Astrocyte (in vitro differentiated cells and primary cell): ENCODE measurements at regions not wholly inside any gene's neighbourhood (a gene's known extent, or its start where the extent isn't known, plus 50 kb on each side); places are given as distances from the start of the nearest gene placed in this dataset.

Experiments used
- DNase-seq: peaks from one replicate; pipeline ENCODE4 v3.0.0-alpha.2; 2010; ENCODE audit warnings: low read depth
- FAIRE-seq: peaks from 2 replicates; lab custom pipeline; 2011; peaks lifted over from hg19 to GRCh38; lab: Jason Lieb, UNC
- H2AFZ ChIP-seq: 2 replicates; pipeline ENCODE4 v1.6.0; 2012; ENCODE audit warnings: low read depth, low read length, inconsistent platforms
- H3K27ac ChIP-seq: 2 replicates; pipeline ENCODE4 v1.5.1; 2011; ENCODE audit warnings: low read depth, low read length, inconsistent platforms
- H3K27me3 ChIP-seq: 2 replicates; pipeline ENCODE4 v1.6.0; 2011; ENCODE audit warnings: low read length, inconsistent platforms; ENCODE audit not compliant: insufficient read depth
- H3K36me3 ChIP-seq: 2 replicates; pipeline ENCODE4 v1.5.1; 2011; ENCODE audit warnings: low read length, inconsistent platforms; ENCODE audit not compliant: insufficient read depth
- H3K4me1 ChIP-seq: 2 replicates; pipeline ENCODE4 v1.5.1; 2011; ENCODE audit warnings: low read length, inconsistent platforms; ENCODE audit not compliant: insufficient read depth
- H3K4me2 ChIP-seq: 2 replicates; pipeline ENCODE4 v1.6.0; 2012; ENCODE audit warnings: low read length, inconsistent platforms
- H3K4me3 ChIP-seq: 2 replicates; pipeline ENCODE4 v1.5.1; 2011; ENCODE audit warnings: low read depth, mild to moderate bottlenecking, low read length, inconsistent platforms; ENCODE audit not compliant: insufficient read depth
- H3K79me2 ChIP-seq: 2 replicates; pipeline ENCODE4 v1.6.0; 2012; ENCODE audit warnings: mild to moderate bottlenecking, low read length, inconsistent platforms; ENCODE audit not compliant: insufficient read depth
- H3K9ac ChIP-seq: 2 replicates; pipeline ENCODE4 v1.6.0; 2012; ENCODE audit warnings: mild to moderate bottlenecking, low read length, inconsistent platforms
- H3K9me3 ChIP-seq: 2 replicates; pipeline ENCODE4 v1.5.1; 2012; ENCODE audit warnings: low read depth, mild to moderate bottlenecking, low read length, inconsistent platforms; ENCODE audit not compliant: insufficient read depth
- H4K20me1 ChIP-seq: 2 replicates; pipeline ENCODE4 v1.6.0; 2012; ENCODE audit warnings: low read length, inconsistent platforms; ENCODE audit not compliant: insufficient read depth
- H3K27ac Mint-ChIP-seq: one replicate; pipeline ENCODE4 v1.8.0; 2021; ENCODE audit warnings: mild to moderate bottlenecking, mixed read lengths; ENCODE audit not compliant: unreplicated experiment
- H3K27me3 Mint-ChIP-seq: one replicate; pipeline ENCODE4 v1.8.0; 2021; ENCODE audit warnings: low read depth, mixed read lengths; ENCODE audit not compliant: unreplicated experiment
- H3K36me3 Mint-ChIP-seq: one replicate; pipeline ENCODE4 v1.8.0; 2021; ENCODE audit warnings: low read depth, mixed read lengths; ENCODE audit not compliant: unreplicated experiment
- H3K4me1 Mint-ChIP-seq: one replicate; pipeline ENCODE4 v1.8.0; 2021; ENCODE audit warnings: low read depth, mixed read lengths; ENCODE audit not compliant: unreplicated experiment
- H3K4me3 Mint-ChIP-seq: one replicate; pipeline ENCODE4 v1.8.0; 2021; ENCODE audit warnings: mild to moderate bottlenecking, moderate library complexity, mixed read lengths; ENCODE audit not compliant: unreplicated experiment
- H3K9me3 Mint-ChIP-seq: one replicate; pipeline ENCODE4 v1.8.0; 2021; ENCODE audit warnings: mild to moderate bottlenecking, mixed read lengths; ENCODE audit not compliant: unreplicated experiment
- EZH2 ChIP-seq: IDR thresholded peaks from 2 replicates; pipeline ENCODE4 v1.6.1; 2012; ENCODE audit warnings: mild to moderate bottlenecking, low read length, inconsistent platforms; ENCODE audit not compliant: insufficient read depth
- TF ChIP-seq, protein P1 (sequence below): IDR thresholded peaks from 2 replicates; pipeline ENCODE4 v1.5.1; 2011; ENCODE audit warnings: low read depth, mild to moderate bottlenecking, inconsistent platforms, low read length, moderate library complexity; ENCODE audit not compliant: insufficient read depth

DNA sequence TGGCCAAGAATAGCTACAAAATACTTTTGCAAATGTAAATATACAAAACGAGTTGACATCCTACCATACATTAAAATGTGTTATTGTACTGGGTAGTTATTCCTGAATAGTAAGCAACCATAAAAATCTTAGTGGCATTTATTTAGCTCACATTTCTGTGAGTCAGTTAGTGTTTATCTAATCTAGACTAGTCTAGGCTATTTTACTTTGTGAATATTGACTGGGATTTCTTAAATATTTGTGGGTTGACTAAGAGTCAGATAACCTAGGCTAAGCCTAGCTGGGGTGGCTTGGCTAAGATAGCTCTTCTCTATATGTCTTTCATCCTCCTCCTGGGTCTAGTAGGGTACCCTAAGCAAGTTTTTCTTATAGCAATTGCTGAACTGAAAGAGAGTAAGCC is 543.8 kb upstream of the DIAPH2 start:
- Histone ChIP-seq H3K4me3 (no peak overlapping the region), H3K36me3 (no peaks in the 10 kb centered on the region), H2AFZ (no peak overlapping the region), H4K20me1 (no peaks in the 10 kb centered on the region), H3K79me2 (no peaks in the 10 kb centered on the region), H3K27me3 (no peaks in the 10 kb centered on the region), H3K4me1 (no peaks in the 10 kb centered on the region), H3K9me3 (no peaks in the 10 kb centered on the region), H3K9ac (no peak overlapping the region), H3K27ac (no peak overlapping the region), H3K4me2 (no peak overlapping the region)
- H3K4me3 Mint-ChIP-seq = no peak overlapping the region
- no peaks in the 10 kb centered on the region for H3K4me1 Mint-ChIP-seq
- FAIRE-seq = peak; percentile 56
- no peaks in the 10 kb centered on the region for H3K9me3 Mint-ChIP-seq
- no peak for TF ChIP-seq EZH2
- TF ChIP-seq, protein P1, sequence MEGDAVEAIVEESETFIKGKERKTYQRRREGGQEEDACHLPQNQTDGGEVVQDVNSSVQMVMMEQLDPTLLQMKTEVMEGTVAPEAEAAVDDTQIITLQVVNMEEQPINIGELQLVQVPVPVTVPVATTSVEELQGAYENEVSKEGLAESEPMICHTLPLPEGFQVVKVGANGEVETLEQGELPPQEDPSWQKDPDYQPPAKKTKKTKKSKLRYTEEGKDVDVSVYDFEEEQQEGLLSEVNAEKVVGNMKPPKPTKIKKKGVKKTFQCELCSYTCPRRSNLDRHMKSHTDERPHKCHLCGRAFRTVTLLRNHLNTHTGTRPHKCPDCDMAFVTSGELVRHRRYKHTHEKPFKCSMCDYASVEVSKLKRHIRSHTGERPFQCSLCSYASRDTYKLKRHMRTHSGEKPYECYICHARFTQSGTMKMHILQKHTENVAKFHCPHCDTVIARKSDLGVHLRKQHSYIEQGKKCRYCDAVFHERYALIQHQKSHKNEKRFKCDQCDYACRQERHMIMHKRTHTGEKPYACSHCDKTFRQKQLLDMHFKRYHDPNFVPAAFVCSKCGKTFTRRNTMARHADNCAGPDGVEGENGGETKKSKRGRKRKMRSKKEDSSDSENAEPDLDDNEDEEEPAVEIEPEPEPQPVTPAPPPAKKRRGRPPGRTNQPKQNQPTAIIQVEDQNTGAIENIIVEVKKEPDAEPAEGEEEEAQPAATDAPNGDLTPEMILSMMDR = no peak
- no peaks in the 10 kb centered on the region for H3K27me3 Mint-ChIP-seq
- no peaks in the 10 kb centered on the region for H3K36me3 Mint-ChIP-seq
- no peak for DNase-seq
- H3K27ac Mint-ChIP-seq = peak overlapping the region; percentile 34

DNA sequence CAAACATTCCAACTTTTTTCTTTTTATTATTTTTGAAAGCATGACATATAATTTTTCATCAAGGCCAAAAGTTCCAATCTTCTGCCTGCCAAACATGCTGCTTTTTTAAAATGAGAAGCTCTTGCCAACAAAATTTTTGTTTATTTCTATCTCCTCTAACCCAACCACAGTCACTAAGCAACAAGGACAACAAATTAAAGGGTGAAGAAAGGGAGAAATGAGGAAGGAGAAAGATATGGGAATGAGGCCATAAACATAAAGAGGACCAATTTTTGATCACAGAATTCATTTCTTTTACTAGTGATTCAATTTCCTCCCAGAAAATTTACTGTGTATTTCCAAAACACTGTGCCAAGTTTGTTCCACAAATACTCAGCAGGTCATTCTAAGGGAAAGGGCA is 537.0 kb upstream of the DIAPH2 start:
- no peaks in the 10 kb centered on the region for H4K20me1 ChIP-seq

DNA sequence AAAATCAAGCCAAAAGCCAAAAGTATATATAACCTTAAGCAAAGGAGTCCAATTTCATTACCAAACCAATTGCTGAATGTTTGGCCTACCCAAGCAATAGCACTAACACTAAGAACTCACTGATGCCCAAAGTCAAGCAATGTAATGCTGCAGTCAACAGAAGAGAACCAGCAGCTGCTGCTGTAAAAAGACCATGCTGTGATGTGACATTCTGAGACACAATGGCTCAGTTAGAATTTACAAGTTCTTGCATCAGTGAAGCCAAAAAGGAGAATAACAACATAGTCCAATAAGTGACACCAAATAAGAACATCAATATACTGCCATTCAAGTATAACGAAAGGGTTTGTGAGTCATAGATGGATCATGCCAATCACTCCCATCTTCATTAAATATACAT is 514.0 kb upstream of the DIAPH2 start:
- H3K4me2 ChIP-seq = no peak overlapping the region
- H4K20me1 ChIP-seq = no peaks in the 10 kb centered on the region
- no peaks in the 10 kb centered on the region for H3K9me3 Mint-ChIP-seq
- TF ChIP-seq, protein P1 = no peak
- no peak for TF ChIP-seq EZH2
- no peak overlapping the region for H3K4me3 Mint-ChIP-seq
- no peak overlapping the region for H3K4me3 ChIP-seq
- DNase-seq = no peak
- H3K9me3 ChIP-seq = no peaks in the 10 kb centered on the region
- no peaks in the 10 kb centered on the region for H3K27me3 ChIP-seq
- H3K4me1 Mint-ChIP-seq = no peaks in the 10 kb centered on the region
- FAIRE-seq = peak; percentile 97
- H3K36me3 Mint-ChIP-seq = no peaks in the 10 kb centered on the region
- no peak overlapping the region for H2AFZ ChIP-seq
- no peaks in the 10 kb centered on the region for H3K36me3 ChIP-seq
- H3K27ac Mint-ChIP-seq = no peak overlapping the region
- H3K79me2 ChIP-seq = no peaks in the 10 kb centered on the region
- no peaks in the 10 kb centered on the region for H3K27me3 Mint-ChIP-seq
- H3K4me1 ChIP-seq = no peaks in the 10 kb centered on the region
- no peak overlapping the region for H3K9ac ChIP-seq
- H3K27ac ChIP-seq = no peak overlapping the region

More for the DNA sequence above, 537.0 kb upstream of the DIAPH2 start:
- DNase-seq = no peak
- no peak overlapping the region for H2AFZ ChIP-seq
- no peaks in the 10 kb centered on the region for H3K4me1 Mint-ChIP-seq
- H3K9me3 ChIP-seq = no peaks in the 10 kb centered on the region
- H3K27me3 ChIP-seq = no peaks in the 10 kb centered on the region
- no peak overlapping the region for H3K9ac ChIP-seq
- no peak overlapping the region for H3K27ac ChIP-seq
- FAIRE-seq = no peak
- no peaks in the 10 kb centered on the region for H3K79me2 ChIP-seq
- TF ChIP-seq EZH2 = no peak
- TF ChIP-seq, protein P1 = no peak
- H3K4me1 ChIP-seq = no peaks in the 10 kb centered on the region
- no peaks in the 10 kb centered on the region for H3K36me3 ChIP-seq
- no peak overlapping the region for H3K4me3 Mint-ChIP-seq
- H3K36me3 Mint-ChIP-seq = no peaks in the 10 kb centered on the region
- no peaks in the 10 kb centered on the region for H3K27me3 Mint-ChIP-seq
- H3K4me2 ChIP-seq = no peak overlapping the region
- no peaks in the 10 kb centered on the region for H3K9me3 Mint-ChIP-seq
- H3K27ac Mint-ChIP-seq = no peak overlapping the region
- no peak overlapping the region for H3K4me3 ChIP-seq
